ENCODE measurements at regions not wholly inside any gene's neighbourhood (a gene's known extent, or its start where the extent isn't known, plus 50 kb on each side); places are given as distances from the start of the nearest gene placed in this dataset.

GRCh38 chr10:118467200-118467599, 125.1 kb upstream of the FAM204A start:
- no peak overlapping the region for H3K4ac ChIP-seq (ENCODE audit: low read depth, low read length)
- H3K9me3 ChIP-seq (ENCODE audit: control insufficient read depth, low read depth, low read length): no peaks in the 10 kb centered on the region
- no peak overlapping the region for H3K9ac ChIP-seq (ENCODE audit: extremely low read depth, insufficient read length, low read length)
- no peak for DNase-seq
- no peak overlapping the region for H2BK12ac ChIP-seq (ENCODE audit: insufficient read length, low read depth, low read length)
- H3K18ac ChIP-seq (ENCODE audit: insufficient read length, low read depth, low read length): no peak overlapping the region
- Mint-ChIP-seq H3K9me3 (no peaks in the 10 kb centered on the region), H3K4me1 (peaks cover under 1 to 14% of the 10 kb centered on the region in 2 experiments; a peak in 3 of 4 replicates), H3K27me3 (ENCODE audit: low read depth) (peaks cover 17% of the 10 kb centered on the region), H3K36me3 (ENCODE audit: insufficient read depth in 1 of 3, low read depth in 3 of 3) (no peaks in the 10 kb centered on the region), H3K4me3 (no peak overlapping the region), H3K27ac (no peak overlapping the region)
- H2AFZ ChIP-seq (ENCODE audit: low read length): no peak overlapping the region
- H3K4me2 ChIP-seq (ENCODE audit: insufficient read depth, insufficient read length, low read length): no peak overlapping the region
- H3K79me1 ChIP-seq (ENCODE audit: insufficient read depth, low read depth, low read length, poor library complexity, severe bottlenecking): no peaks in the 10 kb centered on the region
- H4K8ac ChIP-seq (replicated peaks; ENCODE audit: insufficient read length, low read depth, low read length): no peak overlapping the region
- no peaks in the 10 kb centered on the region for H3K23me2 ChIP-seq (ENCODE audit: insufficient read length, low read depth, low read length, poor library complexity, severe bottlenecking)
- H2BK20ac ChIP-seq (ENCODE audit: low read depth, low read length, poor library complexity, severe bottlenecking): no peak overlapping the region
- H2BK15ac ChIP-seq (ENCODE audit: low read depth, low read length): no peak overlapping the region
- WGBS (ENCODE audit: extremely low coverage, insufficient read length, low lambda C conversion rate): no CpG with 5 or more reads among the region's 6 CpGs
- no peaks in the 10 kb centered on the region for H3K27me3 ChIP-seq (ENCODE audit: insufficient read depth, low read length)
- no peak overlapping the region for H3K27ac ChIP-seq (ENCODE audit: insufficient read length, low read depth, low read length)
- H2AK5ac ChIP-seq (ENCODE audit: insufficient read length, low read length): no peak overlapping the region
- H3K23ac ChIP-seq (ENCODE audit: insufficient read length, low read depth, low read length): no peak overlapping the region
- no peak overlapping the region for H3K56ac ChIP-seq (ENCODE audit: insufficient read length, low read depth, low read length)
- no peak overlapping the region for H4K91ac ChIP-seq (ENCODE audit: insufficient read length, low read depth, low read length)
- H3K14ac ChIP-seq (ENCODE audit: insufficient read depth, low read length): no peak overlapping the region
- no peak overlapping the region for H4K5ac ChIP-seq (ENCODE audit: insufficient read length, low read depth, low read length)
- H3K79me2 ChIP-seq (ENCODE audit: insufficient read depth, low read length): no peaks in the 10 kb centered on the region
- H2BK5ac ChIP-seq (ENCODE audit: insufficient read length, low read length): no peak overlapping the region
- H3T11ph ChIP-seq (ENCODE audit: low read length): no peak overlapping the region
- H4K20me1 ChIP-seq (ENCODE audit: control insufficient read depth, insufficient read depth, insufficient read length): no peaks in the 10 kb centered on the region
- no peak overlapping the region for H2BK120ac ChIP-seq (ENCODE audit: low read depth, low read length, poor library complexity, severe bottlenecking)
- no peak for TF ChIP-seq CTCF (conservative IDR thresholded peaks at IDR 0.05)
- H3K4me1 ChIP-seq (ENCODE audit: insufficient read depth, low read length): no peaks in the 10 kb centered on the region
